ENCODE measurements at regions not wholly inside any gene's neighbourhood (a gene's known extent, or its start where the extent isn't known, plus 50 kb on each side); places are given as distances from the start of the nearest gene placed in this dataset.

DNA sequence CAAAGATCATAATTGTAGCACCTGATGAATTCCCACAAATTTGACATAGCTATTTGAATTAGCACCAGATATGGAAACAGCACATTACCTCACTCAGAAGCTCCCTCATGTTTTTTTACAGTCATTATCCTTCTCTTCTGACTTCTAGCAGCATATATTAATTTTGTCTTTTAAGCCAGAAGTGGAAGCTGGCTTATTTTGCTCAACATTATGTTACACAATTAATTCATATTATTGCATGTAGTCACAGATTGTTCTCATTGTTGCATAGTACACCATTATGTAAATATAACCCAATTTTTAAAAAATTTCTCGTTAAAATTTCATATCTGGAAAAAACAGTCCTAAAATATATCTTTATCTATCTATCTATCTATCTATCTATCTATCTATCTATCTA lies 762.3 kb downstream of the TUSC7 start:
- no peaks in the 10 kb centered on the region for H3K27me3 ChIP-seq (ENCODE audit: low read depth, low read length)
- H3K36me3 ChIP-seq (replicated peaks; ENCODE audit: low read depth, low read length) = no peaks in the 10 kb centered on the region
- H3K27ac ChIP-seq (ENCODE audit: low read length) = no peak overlapping the region
- no peaks in the 10 kb centered on the region for H3K79me2 ChIP-seq (ENCODE audit: low read length)
- no peak overlapping the region for H3K9ac ChIP-seq (ENCODE audit: low read length)
- H3K4me1 ChIP-seq (ENCODE audit: low read length) = no peaks in the 10 kb centered on the region
- no peak overlapping the region for H3K4me3 ChIP-seq (ENCODE audit: low read length)
- H2AFZ ChIP-seq (ENCODE audit: low read depth, low read length) = no peak overlapping the region
- no peaks in the 10 kb centered on the region for H4K20me1 ChIP-seq (ENCODE audit: insufficient read depth, low read length)
- H3K9me3 ChIP-seq (ENCODE audit: insufficient read depth, low read length) = no peaks in the 10 kb centered on the region
- no peak for TF ChIP-seq EZH2phosphoT487 (IDR thresholded peaks at IDR 0.05; ENCODE audit: low read depth)
- TF ChIP-seq, protein P1, sequence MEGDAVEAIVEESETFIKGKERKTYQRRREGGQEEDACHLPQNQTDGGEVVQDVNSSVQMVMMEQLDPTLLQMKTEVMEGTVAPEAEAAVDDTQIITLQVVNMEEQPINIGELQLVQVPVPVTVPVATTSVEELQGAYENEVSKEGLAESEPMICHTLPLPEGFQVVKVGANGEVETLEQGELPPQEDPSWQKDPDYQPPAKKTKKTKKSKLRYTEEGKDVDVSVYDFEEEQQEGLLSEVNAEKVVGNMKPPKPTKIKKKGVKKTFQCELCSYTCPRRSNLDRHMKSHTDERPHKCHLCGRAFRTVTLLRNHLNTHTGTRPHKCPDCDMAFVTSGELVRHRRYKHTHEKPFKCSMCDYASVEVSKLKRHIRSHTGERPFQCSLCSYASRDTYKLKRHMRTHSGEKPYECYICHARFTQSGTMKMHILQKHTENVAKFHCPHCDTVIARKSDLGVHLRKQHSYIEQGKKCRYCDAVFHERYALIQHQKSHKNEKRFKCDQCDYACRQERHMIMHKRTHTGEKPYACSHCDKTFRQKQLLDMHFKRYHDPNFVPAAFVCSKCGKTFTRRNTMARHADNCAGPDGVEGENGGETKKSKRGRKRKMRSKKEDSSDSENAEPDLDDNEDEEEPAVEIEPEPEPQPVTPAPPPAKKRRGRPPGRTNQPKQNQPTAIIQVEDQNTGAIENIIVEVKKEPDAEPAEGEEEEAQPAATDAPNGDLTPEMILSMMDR (IDR thresholded peaks at IDR 0.05; ENCODE audit: low read depth, low read length) = no peak
- no peak overlapping the region for H3K4me2 ChIP-seq (ENCODE audit: low read length)

DNA sequence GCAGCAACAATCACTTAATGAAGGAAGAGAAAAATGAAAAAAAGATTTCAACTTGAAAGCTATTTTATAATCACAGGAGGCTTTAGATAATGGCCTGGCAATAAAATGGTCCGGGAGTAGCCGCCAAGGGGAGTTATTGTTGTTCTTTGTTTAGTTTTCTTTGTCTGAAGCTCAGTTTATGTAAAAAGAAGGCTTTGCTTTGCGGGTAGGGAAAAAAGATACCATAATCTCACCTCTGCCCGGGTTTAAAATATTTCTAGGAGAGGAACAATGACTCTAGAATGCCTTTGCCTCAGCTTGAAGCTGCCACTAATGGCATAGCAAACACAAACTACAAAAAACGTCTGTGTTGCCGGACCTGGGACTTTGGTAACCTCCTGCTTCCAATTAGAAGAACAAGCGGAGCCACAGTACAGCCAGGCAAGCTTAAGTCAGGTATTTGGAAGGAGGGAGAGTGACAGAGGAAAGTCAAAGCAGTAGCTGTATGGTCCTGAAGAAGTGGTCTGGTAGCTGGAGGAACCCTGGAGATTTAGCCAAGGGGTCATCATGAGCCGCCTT lies 764.5 kb downstream of the TUSC7 start:
- 0 out of 2 replicates have a peak, but pooled peaks cover 10% of the 10 kb centered on the region for H3K27me3 ChIP-seq (ENCODE audit: low read depth, low read length)
- peaks cover 12% of the 10 kb centered on the region for H3K4me1 ChIP-seq (ENCODE audit: low read length)
- H3K79me2 ChIP-seq (ENCODE audit: low read length) = no peaks in the 10 kb centered on the region
- H3K4me3 ChIP-seq (ENCODE audit: low read length) = no peak overlapping the region
- TF ChIP-seq EZH2phosphoT487 (IDR thresholded peaks at IDR 0.05; ENCODE audit: low read depth) = no peak
- TF ChIP-seq, protein P1 (IDR thresholded peaks at IDR 0.05; ENCODE audit: low read depth, low read length) = no peak
- no peaks in the 10 kb centered on the region for H3K9me3 ChIP-seq (ENCODE audit: insufficient read depth, low read length)
- H3K9ac ChIP-seq (ENCODE audit: low read length) = no peak overlapping the region
- no peaks in the 10 kb centered on the region for H4K20me1 ChIP-seq (ENCODE audit: insufficient read depth, low read length)
- no peaks in the 10 kb centered on the region for H3K36me3 ChIP-seq (replicated peaks; ENCODE audit: low read depth, low read length)
- no peak overlapping the region for H2AFZ ChIP-seq (ENCODE audit: low read depth, low read length)
- H3K27ac ChIP-seq (ENCODE audit: low read length) = no peak overlapping the region
- no peak overlapping the region for H3K4me2 ChIP-seq (ENCODE audit: low read length)

DNA sequence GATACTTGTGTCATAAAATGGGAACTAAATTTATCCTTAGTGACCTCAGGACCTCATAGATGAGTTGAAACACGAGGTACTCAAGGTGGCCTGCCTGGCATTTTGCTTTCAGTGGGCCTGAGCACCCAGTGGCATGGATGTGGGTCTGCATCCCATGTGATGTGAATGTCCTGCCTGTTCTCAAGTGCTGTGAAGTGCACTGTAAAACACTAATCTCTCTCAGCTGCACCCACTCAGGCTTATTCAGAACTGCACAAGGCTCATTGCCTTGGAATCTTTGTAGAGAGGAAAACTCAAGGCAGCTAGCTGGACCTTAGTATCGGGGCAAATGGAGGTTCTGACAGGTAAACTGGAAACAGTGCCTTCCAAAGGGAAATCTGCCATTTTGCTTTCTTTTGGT lies 767.0 kb downstream of the TUSC7 start:
- H3K27me3 ChIP-seq (ENCODE audit: low read depth, low read length) = 0 out of 2 replicates have a peak, but pooled peaks cover 10% of the 10 kb centered on the region
- H3K27ac ChIP-seq (ENCODE audit: low read length) = no peak overlapping the region
- TF ChIP-seq, protein P1 (IDR thresholded peaks at IDR 0.05; ENCODE audit: low read depth, low read length) = no peak
- TF ChIP-seq EZH2phosphoT487 (IDR thresholded peaks at IDR 0.05; ENCODE audit: low read depth) = no peak
- no peak overlapping the region for H3K9ac ChIP-seq (ENCODE audit: low read length)
- H3K4me1 ChIP-seq (ENCODE audit: low read length) = peaks cover 18% of the 10 kb centered on the region
- H3K9me3 ChIP-seq (ENCODE audit: insufficient read depth, low read length) = no peaks in the 10 kb centered on the region
- H3K36me3 ChIP-seq (replicated peaks; ENCODE audit: low read depth, low read length) = no peaks in the 10 kb centered on the region
- no peak overlapping the region for H3K4me3 ChIP-seq (ENCODE audit: low read length)
- H4K20me1 ChIP-seq (ENCODE audit: insufficient read depth, low read length) = no peaks in the 10 kb centered on the region
- H3K4me2 ChIP-seq (ENCODE audit: low read length) = no peak overlapping the region
- H2AFZ ChIP-seq (ENCODE audit: low read depth, low read length) = no peak overlapping the region
- H3K79me2 ChIP-seq (ENCODE audit: low read length) = no peaks in the 10 kb centered on the region

GRCh38 chr3:117477214-117477755 lies 767.7 kb downstream of the TUSC7 start:
- TF ChIP-seq, protein P1 (IDR thresholded peaks at IDR 0.05; ENCODE audit: low read depth, low read length) = no peak
- TF ChIP-seq EZH2phosphoT487 (IDR thresholded peaks at IDR 0.05; ENCODE audit: low read depth) = no peak
- Histone ChIP-seq H3K4me2 (ENCODE audit: low read length) (no peak overlapping the region), H3K27me3 (ENCODE audit: low read depth, low read length) (0 out of 2 replicates have a peak, but pooled peaks cover 10% of the 10 kb centered on the region), H3K9ac (ENCODE audit: low read length) (no peak overlapping the region), H3K36me3 (replicated peaks; ENCODE audit: low read depth, low read length) (no peaks in the 10 kb centered on the region), H3K79me2 (ENCODE audit: low read length) (no peaks in the 10 kb centered on the region), H2AFZ (ENCODE audit: low read depth, low read length) (no peak overlapping the region), H3K4me3 (ENCODE audit: low read length) (no peak overlapping the region), H3K27ac (ENCODE audit: low read length) (no peak overlapping the region), H3K9me3 (ENCODE audit: insufficient read depth, low read length) (no peaks in the 10 kb centered on the region), H4K20me1 (ENCODE audit: insufficient read depth, low read length) (no peaks in the 10 kb centered on the region), H3K4me1 (ENCODE audit: low read length) (peaks cover 18% of the 10 kb centered on the region)

All from OCI-LY3 (cell line).